ENCODE measurements at regions not wholly inside any gene's neighbourhood (a gene's known extent, or its start where the extent isn't known, plus 50 kb on each side); places are given as distances from the start of the nearest gene placed in this dataset.

- no peak for DNase-seq (ENCODE audit: low read depth)
These were observed 128.6 kb upstream of the SNX19 start for GRCh38 chr11:131044851-131045250.

GRCh38 chr11:131052367-131052766, 136.1 kb upstream of the SNX19 start:
- no peak for DNase-seq (ENCODE audit: low read depth)

GRCh38 chr11:131056036-131056435, 139.8 kb upstream of the SNX19 start:
- peak; percentile 51 for DNase-seq (ENCODE audit: low read depth)

DNA sequence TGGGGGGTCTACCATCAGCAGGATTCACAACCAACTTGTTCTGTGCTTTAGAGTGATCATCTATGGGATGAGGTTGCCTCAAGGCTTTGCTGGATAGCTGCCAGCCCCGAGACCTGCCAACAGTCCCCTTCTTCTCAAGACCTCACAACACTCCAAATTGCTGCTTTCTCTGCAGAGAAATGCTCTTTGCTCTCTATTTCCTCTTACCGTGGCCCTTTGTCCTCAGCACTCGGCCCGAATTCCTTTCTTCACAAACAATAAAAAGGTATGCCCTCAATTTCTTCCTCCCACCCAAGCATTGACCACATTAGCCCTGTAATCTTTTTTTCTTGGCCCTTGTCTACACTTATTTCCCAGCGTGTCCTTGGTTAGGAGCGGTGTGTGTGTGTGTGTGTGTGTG, 147.4 kb upstream of the SNX19 start:
- DNase-seq (ENCODE audit: low read depth): no peak

GRCh38 chr11:131064373-131064991, 148.2 kb upstream of the SNX19 start:
- peak; percentile 48 for DNase-seq (ENCODE audit: low read depth)

DNA sequence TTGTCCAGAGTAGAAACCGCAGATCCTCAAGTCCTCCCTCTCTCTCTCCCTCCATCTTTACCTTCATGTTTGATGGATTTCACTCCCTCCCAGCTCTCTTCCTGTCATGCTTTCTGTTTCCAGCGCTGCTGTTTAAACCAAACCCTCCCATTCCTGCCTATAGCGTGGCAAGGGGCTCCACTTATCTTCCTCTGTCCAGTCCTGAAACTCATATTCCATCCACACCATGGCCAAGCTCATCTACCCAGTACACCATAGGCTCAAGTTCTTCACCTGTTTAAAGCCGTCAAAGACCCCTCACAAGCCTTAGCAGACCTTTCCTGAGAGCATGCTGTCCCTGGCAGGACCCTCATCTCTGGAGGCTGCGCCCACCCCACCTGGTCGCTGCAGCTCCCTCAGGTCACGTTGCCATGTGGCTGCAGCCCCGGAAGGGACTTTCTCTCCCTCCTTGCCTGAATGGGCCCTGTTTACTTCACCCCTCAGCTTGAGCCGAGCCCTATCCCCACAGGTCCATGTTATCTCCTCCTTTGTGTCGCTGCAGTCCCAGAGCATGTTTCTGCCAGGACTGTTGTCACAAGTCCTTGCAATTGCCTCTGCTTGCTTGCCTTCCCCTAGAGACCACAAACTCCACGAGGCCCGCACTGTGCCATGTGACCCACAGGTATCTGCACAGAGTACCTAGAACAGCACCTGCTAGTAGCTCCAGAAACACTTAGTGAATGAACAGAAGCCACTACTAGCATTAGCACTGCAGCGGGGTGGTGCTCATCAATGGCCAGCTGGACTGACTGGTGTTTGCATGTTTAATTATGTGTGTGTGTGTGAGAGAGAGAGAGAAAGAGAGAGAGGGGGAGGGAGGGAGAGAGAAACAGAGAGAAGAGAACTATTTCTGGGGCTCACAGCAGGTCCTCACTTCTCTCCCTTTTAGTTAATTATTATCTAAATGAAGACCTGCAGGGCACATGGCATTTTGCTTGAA, 149.4 kb upstream of the SNX19 start:
- DNase-seq (ENCODE audit: low read depth): no peak

GRCh38 chr11:131066551-131066950, 150.3 kb upstream of the SNX19 start:
- DNase-seq (ENCODE audit: low read depth): no peak

GRCh38 chr11:131070365-131070764, 154.1 kb upstream of the SNX19 start:
- DNase-seq (ENCODE audit: low read depth): no peak

- DNase-seq (ENCODE audit: low read depth): no peak
These were observed 156.9 kb upstream of the SNX19 start for GRCh38 chr11:131073167-131073566.

DNA sequence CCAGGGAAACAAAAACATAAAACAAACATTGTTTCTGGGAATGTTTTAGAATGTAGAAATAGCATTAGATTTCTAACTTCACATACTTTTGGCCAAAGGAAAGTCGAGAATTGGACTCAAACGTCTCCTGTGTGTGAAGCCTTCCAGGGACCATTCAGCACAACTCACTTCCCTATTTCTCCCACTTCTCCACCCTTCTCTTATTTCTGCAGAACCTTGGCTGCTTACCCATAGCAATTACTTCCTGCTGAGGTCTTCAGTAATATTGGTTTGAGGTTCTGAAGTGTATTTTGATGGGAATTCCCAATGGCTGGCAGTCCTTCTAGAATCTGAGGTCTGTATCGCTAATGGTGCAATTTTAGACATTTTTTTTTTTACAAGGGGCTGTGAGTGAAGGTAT, 158.3 kb upstream of the SNX19 start:
- no peak for DNase-seq (ENCODE audit: low read depth)

DNA sequence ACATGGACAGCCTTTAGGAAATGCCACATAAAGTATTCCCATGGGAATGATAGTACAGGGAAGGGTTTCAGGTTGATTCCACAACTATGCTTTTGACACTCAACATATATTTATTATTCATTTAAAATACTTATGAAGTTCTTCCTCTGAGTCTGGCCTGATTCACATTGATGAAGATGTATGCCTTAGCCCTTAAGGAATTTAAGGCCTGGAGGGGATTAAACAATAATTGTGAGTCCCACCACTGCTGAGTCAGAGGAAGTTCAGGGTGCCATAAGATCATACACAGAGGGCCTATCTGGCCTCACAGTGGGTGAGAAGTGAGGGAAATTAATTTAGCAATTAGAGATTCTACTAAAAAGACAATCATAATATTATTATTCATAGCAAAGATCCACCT, 161.1 kb upstream of the SNX19 start:
- no peak for DNase-seq (ENCODE audit: low read depth)

DNA sequence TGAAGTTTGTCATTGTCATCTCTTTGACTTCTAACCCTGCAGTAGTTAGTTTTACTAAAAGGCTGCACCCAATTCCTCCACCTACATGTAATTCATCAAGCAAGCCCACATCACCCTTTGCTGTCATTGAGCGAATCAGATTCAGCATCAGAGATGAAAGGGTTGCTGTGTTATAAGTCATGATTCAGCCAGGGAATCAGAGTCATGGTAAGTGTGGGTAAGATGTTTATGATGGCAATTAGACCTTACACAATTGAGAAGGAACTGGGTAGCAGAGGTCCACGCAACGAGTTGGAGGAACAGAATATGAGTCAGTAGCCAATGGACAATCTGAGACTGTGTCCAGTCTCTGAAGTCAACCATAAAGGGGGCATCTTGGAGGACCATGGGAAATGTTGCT, 162.8 kb upstream of the SNX19 start:
- DNase-seq (ENCODE audit: low read depth): no peak

GRCh38 chr11:131089727-131090245, 173.5 kb upstream of the SNX19 start:
- no peak for DNase-seq (ENCODE audit: low read depth)

DNA sequence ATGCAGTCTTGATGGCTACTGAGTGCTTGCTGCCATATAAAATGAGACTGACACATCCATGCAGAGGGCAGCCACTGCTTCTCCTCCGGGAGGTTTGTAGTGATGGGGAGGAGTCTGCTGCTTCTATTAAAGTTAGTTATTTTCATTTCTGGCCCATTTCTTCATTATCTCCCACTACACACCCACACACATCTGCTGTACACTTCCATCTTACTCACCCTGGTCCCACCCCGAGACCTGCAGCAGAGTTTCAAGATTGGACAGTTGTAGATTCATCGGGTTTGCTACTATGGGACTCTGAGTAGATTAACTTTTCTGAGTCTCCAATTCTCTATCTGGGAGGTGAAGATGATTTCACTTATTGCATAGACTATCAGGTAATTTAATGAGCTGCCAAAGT, 176.2 kb upstream of the SNX19 start:
- no peak for DNase-seq (ENCODE audit: low read depth)

DNA sequence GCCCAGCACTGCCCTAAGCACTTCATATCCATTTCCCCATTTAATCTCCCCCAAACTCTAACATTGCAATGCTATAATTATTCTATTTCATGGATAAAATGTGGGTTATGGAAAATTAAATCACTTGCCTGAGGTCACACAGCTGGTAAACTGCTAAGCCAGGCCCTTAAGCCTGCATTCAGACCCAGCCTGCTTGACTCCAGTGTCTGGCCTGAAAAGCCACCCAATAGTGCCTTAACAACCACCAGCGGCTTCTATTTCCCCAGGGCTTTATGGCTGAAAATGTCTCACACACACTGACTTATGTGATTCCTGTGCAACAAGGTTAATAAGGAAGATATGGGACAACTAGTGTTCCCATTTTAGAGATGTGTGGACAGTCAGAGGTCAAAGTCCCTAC, 178.5 kb upstream of the SNX19 start:
- no peak for DNase-seq (ENCODE audit: low read depth)

DNA sequence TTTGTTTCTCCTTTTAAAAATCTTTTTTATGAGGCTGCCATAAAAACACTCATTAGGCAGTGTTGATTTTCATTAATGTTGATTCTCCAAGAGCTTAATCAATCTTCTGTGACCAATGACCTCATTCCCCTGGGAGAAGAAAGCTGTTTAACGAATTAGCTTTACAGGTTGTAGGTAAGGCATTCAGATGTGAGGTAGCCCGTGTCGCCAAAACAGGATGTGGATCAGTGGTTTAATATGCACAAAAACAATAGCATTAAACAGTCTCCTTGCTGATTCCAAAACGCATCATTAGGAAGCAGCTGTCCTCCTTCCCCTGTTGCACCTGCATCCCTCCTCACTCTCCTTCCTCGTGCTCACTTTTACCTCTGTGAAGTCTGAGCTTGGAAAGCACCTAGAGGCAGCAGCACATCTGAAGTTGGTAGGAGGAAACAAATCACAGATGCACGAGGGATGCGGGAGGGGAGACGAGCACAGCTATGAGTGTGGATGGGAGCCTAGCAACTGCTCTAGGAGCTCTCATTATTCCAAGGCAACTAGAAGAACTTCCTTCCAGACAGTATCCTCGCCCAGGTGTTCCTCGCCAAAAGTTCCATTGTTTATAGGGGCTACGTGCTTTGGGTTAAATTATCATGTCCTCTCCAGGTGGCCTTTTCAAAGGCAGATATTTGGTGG, 179.4 kb upstream of the SNX19 start:
- DNase-seq (ENCODE audit: low read depth): peak; percentile 15

DNA sequence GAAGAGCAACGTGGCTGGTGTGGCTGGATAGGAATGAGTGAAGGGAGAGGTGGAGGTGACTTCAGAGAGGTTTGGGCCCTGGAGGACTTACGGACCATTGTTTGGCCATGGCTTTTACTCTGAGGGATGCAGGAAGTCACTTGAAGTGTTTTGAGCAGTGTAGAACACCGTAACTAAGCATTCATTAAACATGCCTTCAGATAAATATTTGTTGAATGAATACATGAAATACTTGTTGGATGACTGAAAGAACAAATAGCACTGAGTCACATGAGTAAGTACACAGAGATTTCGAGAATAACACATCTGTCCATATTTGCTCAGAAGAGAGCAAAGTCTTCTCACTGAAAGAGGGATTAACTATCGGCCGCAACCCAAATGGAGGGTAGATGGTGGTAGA, 182.7 kb upstream of the SNX19 start:
- DNase-seq (ENCODE audit: low read depth): peak; percentile 17

- DNase-seq (ENCODE audit: low read depth): no peak
These were observed 183.5 kb upstream of the SNX19 start for GRCh38 chr11:131099746-131100145.

DNA sequence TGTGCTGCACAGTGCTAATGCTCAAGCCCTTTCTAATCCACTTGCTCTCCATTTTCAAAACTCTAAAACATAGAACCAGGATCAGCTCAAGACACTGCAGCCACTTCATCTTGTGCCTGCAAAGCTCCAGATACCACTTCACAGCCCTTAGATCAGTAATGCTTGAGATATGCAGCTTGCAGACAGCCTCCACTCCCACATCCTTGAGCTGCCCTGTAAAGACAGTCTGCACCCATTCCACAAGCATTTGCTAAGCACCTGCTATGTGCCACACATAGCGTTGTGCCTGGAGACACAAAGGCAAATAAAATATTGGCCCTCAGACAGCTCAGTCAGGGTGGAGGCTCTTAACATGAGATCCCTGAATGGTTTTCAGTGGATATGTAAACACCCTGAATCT, 192.5 kb upstream of the SNX19 start:
- DNase-seq (ENCODE audit: low read depth): no peak

DNA sequence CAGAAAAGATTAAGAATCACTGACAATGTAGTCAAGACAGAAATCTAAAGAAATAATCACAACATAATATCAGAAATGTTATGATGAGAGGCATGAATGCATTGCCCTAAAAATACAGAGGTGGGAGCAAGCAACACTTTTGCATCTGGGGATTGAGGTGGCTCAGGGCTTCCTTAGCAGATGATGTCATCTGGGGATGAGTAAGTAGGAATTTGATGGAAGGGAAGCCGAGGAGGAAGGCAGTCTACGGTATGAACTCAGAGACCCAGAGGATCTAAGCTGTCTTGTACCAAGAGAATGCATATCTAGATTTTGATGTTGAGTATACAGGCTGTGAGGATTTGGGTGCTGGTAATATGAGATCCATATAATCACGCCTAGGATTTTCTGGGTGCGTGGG, 193.0 kb upstream of the SNX19 start:
- no peak for DNase-seq (ENCODE audit: low read depth)

DNA sequence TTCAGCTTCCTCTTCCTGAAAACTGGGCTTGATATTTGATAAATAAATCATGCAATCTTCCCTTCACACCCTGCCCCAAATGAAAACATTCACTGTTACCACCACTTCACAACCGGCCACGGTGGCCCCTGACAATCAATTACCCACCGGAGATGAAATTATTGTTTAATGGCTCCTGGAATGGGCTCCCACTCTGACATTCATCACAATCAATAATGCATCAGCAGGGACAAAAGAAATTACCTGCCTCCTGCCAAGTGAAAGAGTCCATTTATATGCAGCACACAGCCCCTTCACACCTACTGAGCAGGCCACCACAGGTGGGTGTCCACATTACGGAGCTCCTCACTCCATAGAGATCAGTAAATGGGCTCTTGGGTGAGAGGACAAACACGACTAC, 193.5 kb upstream of the SNX19 start:
- no peak for DNase-seq (ENCODE audit: low read depth)

DNA sequence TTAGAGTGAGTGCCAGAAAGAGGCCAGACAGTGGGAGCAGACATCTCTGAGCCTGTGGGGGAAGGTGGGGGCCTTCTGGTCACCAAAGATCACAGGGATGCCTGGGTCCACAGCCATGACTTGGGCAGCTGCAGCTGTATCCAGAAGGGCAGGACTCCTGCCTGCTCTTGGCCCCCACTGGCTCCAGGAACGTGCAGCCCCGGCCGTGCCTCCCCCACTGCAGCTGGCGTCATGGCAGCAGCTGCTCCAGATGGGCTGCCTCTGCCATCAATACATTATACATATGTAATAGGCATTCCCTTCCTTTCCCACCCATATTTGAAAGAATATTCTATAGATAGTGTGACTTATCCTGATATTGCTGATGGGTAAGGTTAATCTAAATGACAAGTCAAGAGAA, 195.5 kb upstream of the SNX19 start:
- no peak for DNase-seq (ENCODE audit: low read depth)

GRCh38 chr11:131118247-131118646, 202.0 kb upstream of the SNX19 start:
- DNase-seq (ENCODE audit: low read depth): no peak

Data from renal cortical epithelial cell (primary cell).